Ureter (tissue), 1 donor: ENCODE measurements at regions not wholly inside any gene's neighbourhood (a gene's known extent, or its start where the extent isn't known, plus 50 kb on each side); places are given as distances from the start of the nearest gene placed in this dataset.

Source experiments
- DNase-seq: peaks from one replicate; pipeline ENCODE4 v3.0.0-alpha.2; 2020; ENCODE audit warnings: low spot score
- donor health status: DM: yes; HTN: yes; CAD: no.

- DNase-seq = no peak
These were observed 109.3 kb upstream of the FZD8 start for GRCh38 chr10:35751347-35751746.

- no peak for DNase-seq
These were observed 107.1 kb upstream of the FZD8 start for GRCh38 chr10:35749230-35749629.

GRCh38 chr10:35745617-35746403, 103.7 kb upstream of the FZD8 start:
- DNase-seq = no peak

GRCh38 chr10:35743851-35744250, 101.8 kb upstream of the FZD8 start:
- DNase-seq = no peak

GRCh38 chr10:35743351-35743750, 101.3 kb upstream of the FZD8 start:
- DNase-seq = no peak

GRCh38 chr10:35739998-35740397, 97.9 kb upstream of the FZD8 start:
- no peak for DNase-seq

- DNase-seq = no peak
These were observed 93.3 kb upstream of the FZD8 start for GRCh38 chr10:35735412-35735811.

- DNase-seq = no peak
These were observed 89.7 kb upstream of the FZD8 start for GRCh38 chr10:35731828-35732227.

- no peak for DNase-seq
These were observed 86.2 kb upstream of the FZD8 start for GRCh38 chr10:35728341-35728740.

- DNase-seq = no peak
These were observed 84.8 kb upstream of the FZD8 start for GRCh38 chr10:35726846-35727245.

GRCh38 chr10:35723992-35724391, 81.9 kb upstream of the FZD8 start:
- no peak for DNase-seq

GRCh38 chr10:35723059-35723458, 81.0 kb upstream of the FZD8 start:
- no peak for DNase-seq

- DNase-seq = no peak
These were observed 80.5 kb upstream of the FZD8 start for GRCh38 chr10:35722636-35723035.

GRCh38 chr10:35722226-35722625, 80.1 kb upstream of the FZD8 start:
- no peak for DNase-seq

- no peak for DNase-seq
These were observed 78.3 kb upstream of the FZD8 start for GRCh38 chr10:35720366-35720765.

GRCh38 chr10:35716776-35717175, 74.7 kb upstream of the FZD8 start:
- no peak for DNase-seq

GRCh38 chr10:35712486-35712885, 70.4 kb upstream of the FZD8 start:
- no peak for DNase-seq

GRCh38 chr10:35711615-35712411, 69.7 kb upstream of the FZD8 start:
- no peak for DNase-seq

- DNase-seq = no peak
These were observed 65.7 kb upstream of the FZD8 start for GRCh38 chr10:35707642-35708425.

GRCh38 chr10:35706959-35707358, 64.9 kb upstream of the FZD8 start:
- DNase-seq = no peak

GRCh38 chr10:35705671-35706070, 63.6 kb upstream of the FZD8 start:
- no peak for DNase-seq

- DNase-seq = no peak
These were observed 63.0 kb upstream of the FZD8 start for GRCh38 chr10:35705051-35705450.
